GM23338 (cell line): ENCODE measurements at regions not wholly inside any gene's neighbourhood (a gene's known extent, or its start where the extent isn't known, plus 50 kb on each side); places are given as distances from the start of the nearest gene placed in this dataset.

Source experiments
- ATAC-seq: fragments of 200-7000 bp; cut with Tn5 transposase; 3 replicates; pipeline ENCODE4 v1.9.1; 2020
- DNase-seq: peaks from one replicate; pipeline ENCODE4 v3.0.0-alpha.2; 2015; ENCODE audit warnings: low spot score
- H2AFZ ChIP-seq: fragments of 200-600 bp; sonication (generic); 2 replicates; pipeline ENCODE4 v1.8.0; 2016; ENCODE audit warnings: antibody characterized with exemption, mild to moderate bottlenecking, moderate library complexity
- H3F3A ChIP-seq: fragments of 200-600 bp; sonication (generic); replicated peaks from 2 replicates; pipeline ENCODE4 v1.8.0; 2017; ENCODE audit warnings: antibody characterized with exemption, mixed run types, low read depth
- H3K27ac ChIP-seq: fragments of 200-600 bp; sonication (generic); 2 replicates; pipeline ENCODE4 v1.6.1; 2016; ENCODE audit warnings: low read depth
- H3K27me3 ChIP-seq: fragments of 200-600 bp; sonication (generic); 2 replicates; pipeline ENCODE4 v1.8.0; 2016; ENCODE audit warnings: mild to moderate bottlenecking, mixed run types, moderate library complexity; ENCODE audit not compliant: insufficient read depth
- H3K36me3 ChIP-seq: fragments of 200-600 bp; sonication (generic); 2 replicates; pipeline ENCODE4 v1.8.0; 2016; ENCODE audit warnings: mild to moderate bottlenecking; ENCODE audit not compliant: insufficient read depth
- H3K4me1 ChIP-seq: fragments of 200-600 bp; sonication (generic); 2 replicates; pipeline ENCODE4 v1.8.0; 2016; ENCODE audit warnings: mild to moderate bottlenecking, moderate library complexity; ENCODE audit not compliant: insufficient read depth
- H3K4me2 ChIP-seq: fragments of 200-600 bp; sonication (generic); 2 replicates; pipeline ENCODE4 v1.7.1; 2017; ENCODE audit warnings: mixed run types
- H3K4me3 ChIP-seq: fragments of 200-600 bp; sonication (generic); 2 replicates; pipeline ENCODE4 v1.6.1; 2016; ENCODE audit warnings: mixed run types
- H3K79me2 ChIP-seq: fragments of 200-600 bp; sonication (generic); replicated peaks from 2 replicates; pipeline ENCODE4 v1.8.0; 2017; ENCODE audit warnings: mild to moderate bottlenecking; ENCODE audit not compliant: insufficient read depth
- H3K9me2 ChIP-seq: fragments of 200-600 bp; sonication (generic); 2 replicates; pipeline ENCODE4 v1.8.0; 2017; ENCODE audit not compliant: insufficient read depth
- H4K20me1 ChIP-seq: fragments of 200-600 bp; sonication (generic); replicated peaks from 2 replicates; pipeline ENCODE4 v1.8.0; 2017; ENCODE audit warnings: mild to moderate bottlenecking; ENCODE audit not compliant: insufficient read depth
- H3K27ac Mint-ChIP-seq: 2 replicates; pipeline ENCODE4 v1.8.0; 2020; ENCODE audit warnings: inconsistent platforms, mild to moderate bottlenecking, moderate library complexity, mixed read lengths
- H3K27me3 Mint-ChIP-seq: 3 replicates; pipeline ENCODE4 v1.8.0; 2022; ENCODE audit warnings: low read depth, mild to moderate bottlenecking, moderate library complexity, mixed read lengths, inconsistent platforms; ENCODE audit not compliant: insufficient read depth, poor library complexity
- H3K36me3 Mint-ChIP-seq: 3 replicates; pipeline ENCODE4 v1.8.0; 2021; ENCODE audit warnings: low read depth, mild to moderate bottlenecking, inconsistent platforms, moderate library complexity, mixed read lengths
- H3K4me1 Mint-ChIP-seq: 3 replicates; pipeline ENCODE4 v1.8.0; 2020; ENCODE audit warnings: mild to moderate bottlenecking, inconsistent platforms, mixed read lengths
- H3K4me3 Mint-ChIP-seq: 3 replicates; pipeline ENCODE4 v1.8.0; 2021; ENCODE audit warnings: moderate library complexity, mild to moderate bottlenecking, inconsistent platforms, mixed read lengths
- H3K9me3 Mint-ChIP-seq: 3 replicates; pipeline ENCODE4 v1.8.0; 2020; ENCODE audit warnings: moderate library complexity, mild to moderate bottlenecking, inconsistent platforms, mixed read lengths
- CREB1 ChIP-seq: fragments of 250-450 bp; sonication (Bioruptor Pico); IDR thresholded peaks from 2 replicates; pipeline ENCODE4 v1.5.0; 2020; ENCODE audit warnings: low read depth, mild to moderate bottlenecking, moderate library complexity
- CTCF ChIP-seq, 2 experiments: fragments of 200-600 bp in 1 of 2; sonication (generic) in 1 of 2; conservative IDR thresholded peaks; 2 replicates each; pipeline versions ENCODE4 v1.5.1 to v1.6.1; 2016 to 2017; ENCODE audit warnings: antibody characterized with exemption in 2 of 2, low read depth in 2 of 2, mild to moderate bottlenecking in 2 of 2, moderate library complexity in 1 of 2
- ETS1 ChIP-seq: IDR thresholded peaks from 2 replicates; pipeline ENCODE4 v1.6.1; 2016; ENCODE audit warnings: antibody characterized with exemption
- EZH2phosphoT487 ChIP-seq: fragments of 200-600 bp; sonication (generic); IDR thresholded peaks from one replicate; pipeline ENCODE4 v1.8.1; 2018; ENCODE audit warnings: antibody characterized with exemption; ENCODE audit not compliant: unreplicated experiment
- JUNB ChIP-seq: IDR thresholded peaks from one replicate; pipeline ENCODE4 v1.6.1; 2016; ENCODE audit warnings: antibody characterized with exemption; ENCODE audit not compliant: unreplicated experiment
- NANOG ChIP-seq: IDR thresholded peaks from 2 replicates; pipeline ENCODE4 v1.6.1; 2016; ENCODE audit warnings: antibody characterized with exemption, borderline replicate concordance
- POLR2AphosphoS5 ChIP-seq: IDR thresholded peaks from 2 replicates; pipeline ENCODE4 v1.6.1; 2016; ENCODE audit warnings: antibody characterized with exemption, low read depth
- REST ChIP-seq: IDR thresholded peaks from one replicate; pipeline ENCODE4 v1.6.1; 2018; ENCODE audit warnings: antibody characterized with exemption; ENCODE audit not compliant: unreplicated experiment
- STAT1 ChIP-seq: IDR thresholded peaks from one replicate; pipeline ENCODE4 v1.6.1; 2016; ENCODE audit warnings: antibody characterized with exemption; ENCODE audit not compliant: unreplicated experiment
- ZNF114 ChIP-seq: fragments of 250-450 bp; sonication (Bioruptor Pico); IDR thresholded peaks from 2 replicates; pipeline ENCODE4 v1.5.0; 2020; ENCODE audit warnings: mild to moderate bottlenecking, moderate library complexity
- ZNF331 ChIP-seq: fragments of 250-450 bp; sonication (Bioruptor Pico); IDR thresholded peaks from 2 replicates; pipeline ENCODE4 v1.5.0; 2020; ENCODE audit warnings: low read depth, mild to moderate bottlenecking, moderate library complexity

GRCh38 chr21:35342440-35342839, 293.3 kb upstream of the RUNX1 start:
- no peak overlapping the region for H3K4me2 ChIP-seq
- DNase-seq: no peak
- TF ChIP-seq ZNF331 (CRISPR knock-in tag) (no peak), JUNB (no peak), CREB1 (CRISPR knock-in tag) (no peak), STAT1 (no peak), NANOG (no peak), REST (no peak), ZNF114 (CRISPR knock-in tag) (no peak), ETS1 (no peak), EZH2phosphoT487 (no peak), POLR2AphosphoS5 (no peak)
- no peaks in the 10 kb centered on the region for H3K27me3 ChIP-seq
- Mint-ChIP-seq H3K4me1 (peaks cover 4% of the 10 kb centered on the region; the same call in 1 of the 3 replicates), H3K4me3 (no peak overlapping the region), H3K27ac (no peak overlapping the region), H3K27me3 (peaks cover 4% of the 10 kb centered on the region), H3K36me3 (peaks cover 3% of the 10 kb centered on the region; the same call in 1 of the 3 replicates), H3K9me3 (peaks cover 5% of the 10 kb centered on the region; the same call in 1 of the 3 replicates)
- no peaks in the 10 kb centered on the region for H3K79me2 ChIP-seq
- no peaks in the 10 kb centered on the region for H3F3A ChIP-seq
- H2AFZ ChIP-seq: no peak overlapping the region
- no peaks in the 10 kb centered on the region for H3K36me3 ChIP-seq
- H3K4me1 ChIP-seq: no peaks in the 10 kb centered on the region
- H3K4me3 ChIP-seq: no peak overlapping the region
- H4K20me1 ChIP-seq: no peaks in the 10 kb centered on the region
- no peak for ATAC-seq
- H3K27ac ChIP-seq: no peak overlapping the region
- no peaks in the 10 kb centered on the region for H3K9me2 ChIP-seq

- Histone ChIP-seq H3K79me2 (no peaks in the 10 kb centered on the region), H3F3A (no peaks in the 10 kb centered on the region), H3K27ac (no peak overlapping the region), H3K36me3 (no peaks in the 10 kb centered on the region), H3K4me2 (no peak overlapping the region), H3K9me2 (no peaks in the 10 kb centered on the region), H3K4me1 (no peaks in the 10 kb centered on the region), H3K4me3 (no peak overlapping the region), H2AFZ (no peak overlapping the region), H4K20me1 (no peaks in the 10 kb centered on the region), H3K27me3 (no peaks in the 10 kb centered on the region)
- H3K4me1 Mint-ChIP-seq: peaks cover 4% of the 10 kb centered on the region; the same call in 1 of the 3 replicates
- H3K27ac Mint-ChIP-seq: no peak overlapping the region
- peaks cover 4% of the 10 kb centered on the region for H3K27me3 Mint-ChIP-seq
- DNase-seq (no peak), ATAC-seq (no peak)
- no peak for TF ChIP-seq STAT1
- TF ChIP-seq CTCF (conservative IDR thresholded peaks at IDR 0.05; ENCODE audit: low read depth in 2 of 2): 0 out of 4 replicates have a peak, but pooled peaks of 1 of the 2 experiments have one; percentile 11
- H3K36me3 Mint-ChIP-seq: peaks cover 3% of the 10 kb centered on the region; the same call in 1 of the 3 replicates
- H3K9me3 Mint-ChIP-seq: peaks cover 5% of the 10 kb centered on the region; the same call in 1 of the 3 replicates
- no peak overlapping the region for H3K4me3 Mint-ChIP-seq
These were observed 291.2 kb upstream of the RUNX1 start for GRCh38 chr21:35340273-35340672.
